Coronary artery (tissue), 2 donors: ENCODE measurements at regions not wholly inside any gene's neighbourhood (a gene's known extent, or its start where the extent isn't known, plus 50 kb on each side); places are given as distances from the start of the nearest gene placed in this dataset.

Experiments used
- DNase-seq: peaks from one replicate; pipeline ENCODE4 v3.0.0-alpha.2; 2017; ENCODE audit warnings: low spot score
- H3K27ac ChIP-seq, 2 donors: fragments of 200-600 bp; sonication (generic); one replicate each; pipeline ENCODE4 v1.5.1; 2016 to 2019
- H3K4me3 ChIP-seq: fragments of 200-600 bp; sonication (generic); 2 replicates; pipeline ENCODE4 v1.5.1; 2016; ENCODE audit warnings: mild to moderate bottlenecking, moderate library complexity
- CTCF ChIP-seq: fragments of 200-600 bp; sonication (generic); IDR thresholded peaks from one replicate; pipeline ENCODE4 v1.5.1; 2019; ENCODE audit warnings: antibody characterized with exemption

DNA sequence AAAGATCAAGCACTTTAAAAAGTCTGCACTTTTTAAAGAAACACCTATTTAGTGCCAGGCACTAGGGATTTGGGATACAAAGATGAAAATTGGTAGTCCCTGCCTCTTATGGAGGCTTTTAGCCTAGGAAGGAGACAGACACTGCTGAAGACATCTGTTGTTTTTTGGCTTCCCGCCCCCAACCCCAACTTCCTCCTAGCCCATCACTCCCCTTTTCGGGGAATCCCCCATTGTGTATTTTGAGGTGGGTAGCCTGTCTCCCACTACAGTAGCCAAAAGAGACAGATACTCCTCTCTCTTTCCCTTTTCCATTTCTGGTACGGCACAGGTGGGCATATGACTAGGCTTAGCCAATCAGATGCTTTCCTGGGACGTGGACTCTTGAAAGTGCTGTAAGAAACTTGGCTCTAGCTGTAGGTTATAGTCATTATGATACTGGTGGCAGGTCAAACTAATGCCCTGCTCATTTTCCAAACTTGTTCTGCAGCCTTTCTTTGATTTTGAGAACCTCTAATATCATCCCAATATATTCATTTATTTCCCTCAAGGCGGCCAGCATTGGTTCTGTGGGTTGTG lies 194.6 kb upstream of the RBPJ start:
- no peak overlapping the region for H3K4me3 ChIP-seq
- no peak overlapping the region for H3K27ac ChIP-seq
- TF ChIP-seq CTCF = no peak
- no peak for DNase-seq

GRCh38 chr4:26126994-26127393 lies 193.8 kb upstream of the RBPJ start:
- DNase-seq = no peak
- TF ChIP-seq CTCF = no peak
- Histone ChIP-seq H3K27ac (no peak overlapping the region), H3K4me3 (no peak overlapping the region)

GRCh38 chr4:26127851-26128337 lies 192.9 kb upstream of the RBPJ start:
- no peak for TF ChIP-seq CTCF
- no peak for DNase-seq
- no peak overlapping the region for H3K4me3 ChIP-seq
- no peak overlapping the region for H3K27ac ChIP-seq

GRCh38 chr4:26130173-26130572 lies 190.6 kb upstream of the RBPJ start:
- H3K4me3 ChIP-seq = no peak overlapping the region

GRCh38 chr4:26130841-26131432 lies 189.9 kb upstream of the RBPJ start:
- no peak for TF ChIP-seq CTCF
- Histone ChIP-seq H3K4me3 (no peak overlapping the region), H3K27ac (no peak overlapping the region)
- no peak for DNase-seq

More at GRCh38 chr4:26130173-26130572, 190.6 kb upstream of the RBPJ start:
- no peak for DNase-seq
- no peak overlapping the region for H3K27ac ChIP-seq
- no peak for TF ChIP-seq CTCF

- no peak for TF ChIP-seq CTCF
- Histone ChIP-seq H3K27ac (no peak overlapping the region), H3K4me3 (no peak overlapping the region)
- no peak for DNase-seq
Measured at GRCh38 chr4:26131711-26132110, 189.1 kb upstream of the RBPJ start.

DNA sequence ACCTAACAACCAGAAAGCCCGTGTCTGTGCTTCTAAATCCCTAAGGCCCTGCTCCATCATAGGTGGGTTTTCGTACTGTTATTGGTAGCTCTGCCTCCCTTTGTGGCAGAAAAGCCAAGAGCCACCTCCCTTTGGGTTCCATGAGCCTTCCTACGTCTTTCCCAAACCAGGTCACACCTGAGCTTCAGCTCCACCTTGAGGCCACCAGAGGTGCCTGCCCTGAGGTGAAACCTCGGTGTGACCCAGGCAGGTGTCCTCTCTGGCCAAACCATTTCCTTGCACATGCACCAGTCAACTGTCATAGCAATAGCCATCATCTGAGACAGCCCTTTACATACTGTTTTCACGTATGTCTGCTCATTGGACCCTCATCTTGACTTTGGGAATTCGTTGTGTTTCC lies 188.0 kb upstream of the RBPJ start:
- H3K4me3 ChIP-seq = no peak overlapping the region
- DNase-seq = no peak
- TF ChIP-seq CTCF = no peak
- no peak overlapping the region for H3K27ac ChIP-seq
